Naive thymus-derived CD4-positive, alpha-beta T cell (primary cell): ENCODE measurements at regions not wholly inside any gene's neighbourhood (a gene's known extent, or its start where the extent isn't known, plus 50 kb on each side); places are given as distances from the start of the nearest gene placed in this dataset.

ENCODE experiments used
- ATAC-seq: fragments of 150-1000 bp; cut with Tn5 transposase; 2 replicates; pipeline ENCODE4 v1.10.0; 2021; ENCODE audit warnings: mild to moderate bottlenecking, moderate library complexity
- CTCF ChIA-PET: fragments of 350-600 bp; sonication (Branson Sonifier 250); formaldehyde crosslinking; loops from one replicate; lab custom pipeline; 2021; ENCODE audit warnings: antibody characterized with exemption; lab: Charles Lee
- POLR2A ChIA-PET: fragments of 350-600 bp; sonication (Branson Sonifier 250); formaldehyde crosslinking; loops from one replicate; lab custom pipeline; 2021; ENCODE audit warnings: antibody characterized with exemption, inconsistent platforms; lab: Charles Lee
- DNase-seq, 9 donors: peaks; one replicate each; pipeline versions ENCODE4 v3.0.0 to v3.0.0-alpha.2; 2020 to 2022; ENCODE audit warnings: mixed read lengths in 1 of 9
- H3K27ac ChIP-seq: one replicate; pipeline ENCODE4 v1.7.0; 2013; ENCODE audit warnings: mild to moderate bottlenecking, low read depth, low read length, moderate library complexity
- H3K27me3 ChIP-seq, 2 donors: one replicate each; pipeline ENCODE4 v1.7.0; 2013; ENCODE audit warnings: low read length in 2 of 2, mild to moderate bottlenecking in 2 of 2, moderate library complexity in 2 of 2; ENCODE audit not compliant: control insufficient read depth in 2 of 2, insufficient read depth in 2 of 2
- H3K36me3 ChIP-seq, 3 experiments: 1 replicate in 2 of 3; 2 replicates in 1 of 3; pipeline ENCODE4 v1.7.0; 2013; ENCODE audit warnings: low read length in 3 of 3, mild to moderate bottlenecking in 3 of 3, moderate library complexity in 1 of 3; ENCODE audit not compliant: insufficient read depth in 3 of 3, control insufficient read depth in 2 of 3
- H3K4me1 ChIP-seq, 2 donors: one replicate each; pipeline ENCODE4 v1.7.0; 2013; ENCODE audit warnings: low read length in 2 of 2, mild to moderate bottlenecking in 2 of 2, moderate library complexity in 1 of 2; ENCODE audit not compliant: control insufficient read depth in 2 of 2, insufficient read depth in 2 of 2
- H3K4me3 ChIP-seq: 2 replicates; pipeline ENCODE4 v1.7.0; 2013; ENCODE audit warnings: mild to moderate bottlenecking, low read length
- H3K9me3 ChIP-seq, 3 experiments: 1 replicate in 2 of 3; 2 replicates in 1 of 3; pipeline ENCODE4 v1.7.0; 2013; ENCODE audit warnings: low read length in 3 of 3; ENCODE audit not compliant: control insufficient read depth in 2 of 3
- H3K27ac Mint-ChIP-seq, 9 donors: one replicate each; pipeline ENCODE4 v1.8.0; 2020 to 2022; ENCODE audit warnings: mixed read lengths in 9 of 9, mild to moderate bottlenecking in 8 of 9, moderate library complexity in 5 of 9, inconsistent platforms in 2 of 9
- H3K27me3 Mint-ChIP-seq, 5 donors: one replicate each; pipeline ENCODE4 v1.8.0; 2021 to 2022; ENCODE audit warnings: mixed read lengths in 5 of 5, mild to moderate bottlenecking in 1 of 5
- H3K36me3 Mint-ChIP-seq, 5 donors: one replicate each; pipeline ENCODE4 v1.8.0; 2020 to 2022; ENCODE audit warnings: mixed read lengths in 5 of 5, mild to moderate bottlenecking in 3 of 5, inconsistent platforms in 1 of 5
- H3K4me1 Mint-ChIP-seq, 7 donors: one replicate each; pipeline ENCODE4 v1.8.0; 2020 to 2022; ENCODE audit warnings: mixed read lengths in 7 of 7, mild to moderate bottlenecking in 3 of 7, inconsistent platforms in 1 of 7
- H3K4me3 Mint-ChIP-seq, 10 donors: one replicate each; pipeline ENCODE4 v1.8.0; 2020 to 2022; ENCODE audit warnings: mild to moderate bottlenecking in 10 of 10, mixed read lengths in 10 of 10, moderate library complexity in 6 of 10, inconsistent platforms in 2 of 10
- H3K9me3 Mint-ChIP-seq, 11 donors: one replicate each; pipeline ENCODE4 v1.8.0; 2020 to 2022; ENCODE audit warnings: mixed read lengths in 11 of 11, mild to moderate bottlenecking in 4 of 11, inconsistent platforms in 1 of 11, moderate library complexity in 1 of 11
- intact Hi-C, 2 donors: fragments of 100-400 bp; cut with micrococcal nuclease; formaldehyde crosslinking; loops; one replicate each; pipeline ENCODE4 v1.15.1; 2023

DNA sequence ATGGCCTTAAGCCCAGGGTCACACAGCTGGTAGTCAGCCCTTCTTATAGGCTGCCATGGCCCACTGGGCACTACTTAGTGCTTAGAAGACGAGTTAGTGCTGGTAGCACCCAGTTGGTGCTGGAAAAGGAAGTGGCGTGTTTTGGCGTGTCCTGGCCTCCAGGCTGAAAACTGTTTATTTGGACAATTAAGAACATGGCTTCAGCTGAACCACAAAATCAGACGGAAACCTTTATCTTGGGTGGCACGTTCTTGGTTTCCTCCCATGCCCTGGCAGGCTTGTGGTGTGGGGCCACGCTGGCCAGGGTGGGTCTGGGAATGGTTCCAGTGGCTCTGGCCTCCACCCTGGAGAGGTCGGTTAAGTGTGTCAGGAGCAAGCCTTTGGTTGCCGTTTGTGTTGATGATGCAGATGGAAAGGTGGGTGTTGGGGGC is 141.5 kb upstream of the HAAO start:
- Mint-ChIP-seq H3K4me3 (no peak overlapping the region), H3K27me3 (peaks cover 0 to 5% (median 0%) of the 10 kb centered on the region in 5 donors), H3K4me1 (peaks cover 0 to 2% (median 0%) of the 10 kb centered on the region in 7 donors), H3K36me3 (no peaks in the 10 kb centered on the region), H3K27ac (no peak overlapping the region), H3K9me3 (no peaks in the 10 kb centered on the region)
- DNase-seq (no peak), ATAC-seq (no peak)
- Histone ChIP-seq H3K4me1 (no peaks in the 10 kb centered on the region), H3K4me3 (no peak overlapping the region), H3K27me3 (no peaks in the 10 kb centered on the region), H3K36me3 (no peaks in the 10 kb centered on the region), H3K9me3 (no peaks in the 10 kb centered on the region), H3K27ac (no peak overlapping the region)
- intact Hi-C loops, result no loop called here
- CTCF ChIA-PET, result no interaction called here
- POLR2A ChIA-PET, result interaction anchor here (0.5 kb wide), 1 partner anchor 547 kb away, joined by 3 read pairs; no protein-coding TSS in a partner anchor

DNA sequence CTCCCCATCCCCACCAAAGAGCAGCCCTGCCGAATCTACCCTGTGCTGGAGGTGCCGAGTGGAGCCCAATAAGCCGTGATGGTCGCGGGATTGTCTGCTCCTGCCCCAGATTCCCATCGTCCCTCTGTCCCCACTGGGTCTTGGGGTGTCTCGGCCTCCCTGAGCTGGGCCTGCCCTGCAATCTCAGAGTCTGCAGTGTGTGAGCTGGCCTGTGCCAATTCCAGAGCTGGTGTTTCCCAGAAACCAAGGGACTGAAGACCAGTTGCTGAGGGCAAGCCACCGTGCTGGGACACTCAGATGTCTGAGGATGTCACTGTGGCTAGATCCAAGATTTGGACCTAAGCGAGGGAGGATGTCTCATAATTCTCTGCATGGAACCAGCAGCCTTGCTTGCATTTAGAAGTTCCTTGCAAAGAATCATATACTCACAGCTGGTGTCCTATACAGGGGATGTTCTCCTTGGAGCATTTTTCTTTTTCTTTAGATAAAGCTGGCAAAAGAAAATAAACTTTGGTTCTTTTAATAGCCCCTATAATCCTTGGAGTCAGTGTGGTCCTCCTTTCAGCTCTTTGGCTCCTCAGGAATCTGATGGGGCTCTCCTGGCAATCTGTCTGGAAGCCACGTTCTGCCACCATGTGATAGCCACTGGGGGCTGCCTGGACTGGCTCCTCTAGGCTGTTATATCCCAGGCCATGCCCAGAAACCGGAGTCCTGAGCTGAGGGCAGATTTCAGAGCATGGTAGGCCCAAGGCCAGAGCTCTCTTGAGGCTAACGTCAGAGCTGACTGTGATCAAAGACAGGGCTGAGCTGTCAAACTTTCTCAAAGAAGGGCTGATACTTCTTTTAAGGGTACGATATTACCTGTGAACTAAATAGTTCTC is 140.1 kb upstream of the HAAO start:
- Histone ChIP-seq H3K36me3 (no peaks in the 10 kb centered on the region), H3K4me1 (no peaks in the 10 kb centered on the region), H3K4me3 (no peak overlapping the region), H3K9me3 (no peaks in the 10 kb centered on the region), H3K27ac (no peak overlapping the region), H3K27me3 (no peaks in the 10 kb centered on the region)
- intact Hi-C loops, result no loop called here
- Mint-ChIP-seq H3K4me1 (peaks cover 0 to 2% (median 0%) of the 10 kb centered on the region in 7 donors), H3K27me3 (no peaks in the 10 kb centered on the region), H3K9me3 (no peaks in the 10 kb centered on the region), H3K27ac (no peak overlapping the region), H3K36me3 (no peaks in the 10 kb centered on the region), H3K4me3 (no peak overlapping the region)
- CTCF ChIA-PET, result interaction anchor here (0.5 to 1.5 kb wide), 3 partner anchors 13 to 644 kb away, joined by 3 to 5 read pairs (median 3); no protein-coding TSS in a partner anchor
- DNase-seq, result no peak
- POLR2A ChIA-PET, result no interaction called here
- ATAC-seq, result no peak

DNA sequence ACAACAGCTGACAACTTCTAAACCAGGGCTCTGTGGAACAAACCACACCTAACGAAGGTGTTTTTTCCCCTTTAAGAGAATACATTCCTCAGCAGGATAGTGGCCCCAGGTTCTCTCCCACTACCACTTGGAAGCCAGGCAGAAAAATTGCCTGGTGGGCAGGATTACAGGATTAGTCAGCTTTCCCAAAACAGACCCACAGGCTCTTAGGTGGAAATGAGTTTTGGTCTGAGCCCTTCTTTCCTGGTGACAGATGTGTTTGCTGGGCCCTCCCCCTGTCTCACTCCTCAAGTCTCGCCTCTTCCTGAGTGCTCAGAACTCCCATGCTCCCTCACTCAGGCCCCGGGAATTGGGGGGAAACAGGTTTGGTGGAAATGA is 139.4 kb upstream of the HAAO start:
- Histone ChIP-seq H3K27ac (no peak overlapping the region), H3K4me1 (no peaks in the 10 kb centered on the region), H3K4me3 (no peak overlapping the region), H3K9me3 (no peaks in the 10 kb centered on the region), H3K27me3 (no peaks in the 10 kb centered on the region), H3K36me3 (no peaks in the 10 kb centered on the region)
- no peaks in the 10 kb centered on the region for H3K27me3 Mint-ChIP-seq
- intact Hi-C loops, result no loop called here
- ATAC-seq (no peak), DNase-seq (no peak)
- ChIA-PET POLR2A (no interaction called here), CTCF (interaction anchor here (1.5 kb wide), 1 partner anchor 14 kb away, joined by 3 read pairs; no protein-coding TSS in a partner anchor)
- no peak overlapping the region for H3K27ac Mint-ChIP-seq
- no peak overlapping the region for H3K4me3 Mint-ChIP-seq
- no peaks in the 10 kb centered on the region for H3K36me3 Mint-ChIP-seq
- H3K4me1 Mint-ChIP-seq, result peaks cover 0 to 2% (median 0%) of the 10 kb centered on the region in 7 donors
- no peaks in the 10 kb centered on the region for H3K9me3 Mint-ChIP-seq

DNA sequence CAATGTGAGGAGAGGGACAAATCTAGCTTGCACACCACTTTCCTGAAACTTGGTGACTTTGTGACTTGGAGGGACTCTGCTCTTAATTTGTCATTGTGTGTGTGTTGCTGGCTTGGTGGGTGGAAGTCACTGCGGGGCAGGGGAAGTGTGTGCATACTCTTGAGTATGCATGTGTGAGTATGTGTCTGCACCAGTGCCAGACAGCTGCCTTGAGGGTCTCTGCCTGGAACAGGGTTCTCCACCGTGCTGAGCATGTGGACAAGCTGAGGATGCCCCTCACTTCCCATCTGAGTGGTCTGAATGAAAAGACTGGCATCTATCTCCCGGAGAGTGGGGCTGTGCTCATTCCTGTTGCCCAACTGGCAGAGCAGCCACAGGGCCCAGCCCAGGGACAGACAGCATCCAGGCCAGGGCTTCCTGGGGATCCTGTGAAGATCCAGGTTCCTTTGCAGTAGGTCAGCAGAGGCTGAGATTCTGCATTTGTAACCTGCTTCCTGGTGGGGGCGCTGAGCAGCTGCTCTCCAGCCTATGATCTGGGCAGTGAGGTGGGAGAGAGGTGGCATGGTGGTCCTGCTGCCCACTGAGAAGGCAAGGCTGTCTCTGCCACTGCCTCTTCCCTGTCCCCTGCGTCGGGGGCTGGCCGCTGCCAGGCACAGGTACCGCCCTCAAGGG is 138.9 kb upstream of the HAAO start:
- Mint-ChIP-seq H3K9me3 (no peaks in the 10 kb centered on the region), H3K4me3 (no peak overlapping the region), H3K27me3 (no peaks in the 10 kb centered on the region), H3K36me3 (no peaks in the 10 kb centered on the region), H3K4me1 (peaks cover 0 to 1% (median 0%) of the 10 kb centered on the region in 7 donors), H3K27ac (peak overlapping the region in 1 of 9 donors; percentile 77)
- Histone ChIP-seq H3K36me3 (no peaks in the 10 kb centered on the region), H3K27ac (no peak overlapping the region), H3K27me3 (no peaks in the 10 kb centered on the region), H3K9me3 (no peaks in the 10 kb centered on the region), H3K4me1 (no peaks in the 10 kb centered on the region), H3K4me3 (no peak overlapping the region)
- no peak for ATAC-seq
- CTCF ChIA-PET, result no interaction called here
- DNase-seq, result no peak
- POLR2A ChIA-PET, result no interaction called here
- intact Hi-C loops, result no loop called here

DNA sequence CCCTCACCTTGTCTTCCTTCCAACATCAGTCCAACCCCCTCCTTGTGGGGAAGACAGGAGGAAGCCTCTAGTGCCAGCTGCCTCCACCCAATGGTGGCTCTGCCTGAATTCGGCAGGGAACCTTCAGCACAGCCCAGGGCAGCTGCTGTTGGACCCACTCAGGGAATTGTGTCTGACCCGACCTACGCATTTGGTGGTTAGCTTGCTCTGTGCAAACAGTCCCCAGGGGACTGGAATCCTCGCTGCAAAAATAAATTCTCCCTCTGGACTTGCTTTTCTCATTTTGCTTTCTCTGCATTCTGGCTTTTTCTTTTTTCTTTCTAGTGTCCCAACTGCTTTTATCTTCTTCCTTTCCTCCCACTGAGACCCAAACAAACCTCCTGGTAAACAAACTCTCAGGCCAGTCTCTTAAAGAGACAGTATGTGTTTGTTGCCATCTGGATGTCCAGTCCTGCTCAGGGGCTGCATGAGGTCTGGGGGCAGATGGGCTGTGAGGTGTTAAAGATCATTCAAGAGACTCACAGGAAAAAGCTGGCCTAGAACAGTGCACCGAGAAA is 137.7 kb upstream of the HAAO start:
- no peaks in the 10 kb centered on the region for H3K36me3 Mint-ChIP-seq
- H3K4me1 Mint-ChIP-seq, result peaks cover 0 to under 1% (median 0%) of the 10 kb centered on the region in 7 donors
- CTCF ChIA-PET, result no interaction called here
- ATAC-seq (no peak), DNase-seq (no peak)
- H3K27me3 Mint-ChIP-seq, result no peaks in the 10 kb centered on the region
- H3K36me3 ChIP-seq, result no peaks in the 10 kb centered on the region
- POLR2A ChIA-PET, result no interaction called here
- no peak overlapping the region for H3K27ac Mint-ChIP-seq
- intact Hi-C loops, result no loop called here
- no peak overlapping the region for H3K27ac ChIP-seq
- H3K4me1 ChIP-seq, result no peaks in the 10 kb centered on the region
- no peaks in the 10 kb centered on the region for H3K9me3 ChIP-seq
- no peak overlapping the region for H3K4me3 ChIP-seq
- H3K4me3 Mint-ChIP-seq, result no peak overlapping the region
- no peaks in the 10 kb centered on the region for H3K9me3 Mint-ChIP-seq
- H3K27me3 ChIP-seq, result no peaks in the 10 kb centered on the region

DNA sequence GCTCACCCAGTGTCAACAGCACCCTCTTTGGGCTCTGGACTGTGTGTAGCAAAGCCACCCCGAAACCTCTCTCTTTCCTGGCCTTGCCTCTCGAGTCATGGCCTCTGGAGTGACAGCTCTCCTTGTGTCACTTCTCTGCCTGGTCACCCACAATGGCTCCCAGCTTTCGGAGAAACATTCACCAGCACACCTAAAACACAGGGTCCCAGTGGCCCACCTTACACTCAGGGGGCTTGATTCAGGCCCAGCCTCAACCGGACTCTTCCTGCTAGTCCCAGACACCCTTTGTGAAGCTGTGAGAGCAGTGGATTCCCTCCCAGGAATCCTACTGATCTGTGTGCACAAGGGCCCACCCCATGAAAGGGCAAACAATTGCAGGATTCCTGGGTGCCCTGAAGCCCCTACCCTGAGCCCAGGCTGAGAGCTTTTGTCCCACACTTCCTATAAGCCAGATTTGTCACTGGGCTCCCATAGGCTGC is 137.2 kb upstream of the HAAO start:
- intact Hi-C loops, result no loop called here
- Histone ChIP-seq H3K27me3 (no peaks in the 10 kb centered on the region), H3K4me3 (no peak overlapping the region), H3K4me1 (no peaks in the 10 kb centered on the region), H3K36me3 (no peaks in the 10 kb centered on the region), H3K27ac (no peak overlapping the region), H3K9me3 (no peaks in the 10 kb centered on the region)
- Mint-ChIP-seq H3K4me1 (peaks cover 0 to 1% (median 0%) of the 10 kb centered on the region in 7 donors), H3K4me3 (no peak overlapping the region), H3K27me3 (no peaks in the 10 kb centered on the region), H3K9me3 (no peaks in the 10 kb centered on the region), H3K27ac (no peak overlapping the region), H3K36me3 (no peaks in the 10 kb centered on the region)
- ATAC-seq (no peak), DNase-seq (no peak)
- POLR2A ChIA-PET, result no interaction called here
- CTCF ChIA-PET, result no interaction called here
